ENCODE measurements at regions not wholly inside any gene's neighbourhood (a gene's known extent, or its start where the extent isn't known, plus 50 kb on each side); places are given as distances from the start of the nearest gene placed in this dataset.
"Not testable (repeated sequence)": the region's sequence is repeated elsewhere in the genome, so short reads cannot be mapped to it uniquely, and the experiment has no call there.

DNA sequence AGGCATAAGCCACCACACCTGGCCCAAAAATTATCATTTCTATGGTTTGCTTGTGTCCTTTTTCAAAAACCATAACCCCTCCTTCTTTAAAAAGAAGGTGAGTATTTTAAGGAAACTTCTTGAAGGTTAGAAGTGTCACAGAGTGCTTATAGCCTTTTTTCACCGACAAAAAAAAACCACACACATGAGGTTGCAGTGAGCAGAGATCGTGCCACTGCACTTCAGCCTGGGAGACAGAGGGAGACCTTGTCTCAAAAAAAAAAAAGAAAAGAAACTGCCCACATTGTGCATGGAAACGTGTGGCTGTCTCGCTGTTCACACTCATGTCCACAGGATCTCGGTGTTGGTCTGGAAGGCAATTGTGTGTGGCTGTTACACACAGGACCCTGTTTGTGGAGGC is 157.4 kb upstream of the PFKP start:
- H3K4me1 ChIP-seq (ENCODE audit: control insufficient read depth, insufficient read depth, low read length), result no peaks in the 10 kb centered on the region
- H3K36me3 ChIP-seq (ENCODE audit: control insufficient read depth, insufficient read depth, low read length), result no peaks in the 10 kb centered on the region
- 88 to 92% methylated on average over 5 of the region's 5 CpGs for WGBS, 2 experiments
- H3K27ac ChIP-seq (ENCODE audit: insufficient read depth, low read depth, low read length, poor library complexity, severe bottlenecking), result no peak overlapping the region
- no peaks in the 10 kb centered on the region for H3K27me3 ChIP-seq (ENCODE audit: control insufficient read depth, insufficient read depth, low read length, poor library complexity, severe bottlenecking)
- no peak overlapping the region for H3K4me3 ChIP-seq (ENCODE audit: insufficient read depth, low read depth, low read length)
- no peaks in the 10 kb centered on the region for H3K9me3 ChIP-seq (ENCODE audit: control insufficient read depth, low read length)

DNA sequence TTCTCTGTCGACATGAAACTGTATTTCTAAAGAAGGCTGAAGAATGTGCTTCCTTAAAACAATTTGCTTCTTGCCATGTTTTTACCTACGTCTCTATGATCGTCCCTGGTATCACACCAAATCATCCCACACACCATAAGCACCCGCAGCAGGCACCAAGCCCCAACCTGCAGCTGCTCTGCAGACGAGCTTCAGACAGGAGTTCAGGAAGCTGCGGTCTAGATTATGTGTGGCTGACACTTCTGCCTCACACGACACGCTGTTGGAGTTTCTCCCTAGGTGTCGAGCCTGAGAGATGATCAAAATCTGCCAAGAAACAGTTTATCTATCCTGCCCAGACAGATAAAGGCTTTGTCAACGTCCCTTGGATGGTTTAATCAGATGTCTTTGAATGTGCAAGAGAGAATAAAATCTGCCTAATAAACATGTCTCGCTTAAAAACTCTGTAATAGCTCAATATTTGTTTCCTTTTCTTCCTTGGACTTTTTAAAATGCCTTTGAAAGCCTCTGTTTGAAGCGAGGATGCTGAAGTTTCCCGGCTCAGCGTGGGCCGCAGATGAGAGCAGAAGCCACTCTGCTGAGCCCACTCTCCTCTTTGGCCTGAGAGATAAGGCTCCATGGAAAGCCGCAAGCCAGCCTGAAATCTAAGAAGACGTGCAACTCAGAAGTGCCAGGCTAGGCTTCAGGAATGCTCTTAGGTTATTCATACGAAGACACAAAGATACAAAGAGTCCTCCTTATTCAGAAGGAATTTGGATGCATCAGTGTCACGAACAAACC is 158.3 kb upstream of the PFKP start:
- no peaks in the 10 kb centered on the region for H3K36me3 ChIP-seq (ENCODE audit: control insufficient read depth, insufficient read depth, low read length)
- no peaks in the 10 kb centered on the region for H3K4me1 ChIP-seq (ENCODE audit: control insufficient read depth, insufficient read depth, low read length)
- WGBS, 2 experiments, result 93 to 94% methylated on average over 18 to 19 of the region's 19 CpGs
- H3K4me3 ChIP-seq (ENCODE audit: insufficient read depth, low read depth, low read length), result no peak overlapping the region
- H3K27ac ChIP-seq (ENCODE audit: insufficient read depth, low read depth, low read length, poor library complexity, severe bottlenecking), result no peak overlapping the region
- no peaks in the 10 kb centered on the region for H3K9me3 ChIP-seq (ENCODE audit: control insufficient read depth, low read length)
- no peaks in the 10 kb centered on the region for H3K27me3 ChIP-seq (ENCODE audit: control insufficient read depth, insufficient read depth, low read length, poor library complexity, severe bottlenecking)

DNA sequence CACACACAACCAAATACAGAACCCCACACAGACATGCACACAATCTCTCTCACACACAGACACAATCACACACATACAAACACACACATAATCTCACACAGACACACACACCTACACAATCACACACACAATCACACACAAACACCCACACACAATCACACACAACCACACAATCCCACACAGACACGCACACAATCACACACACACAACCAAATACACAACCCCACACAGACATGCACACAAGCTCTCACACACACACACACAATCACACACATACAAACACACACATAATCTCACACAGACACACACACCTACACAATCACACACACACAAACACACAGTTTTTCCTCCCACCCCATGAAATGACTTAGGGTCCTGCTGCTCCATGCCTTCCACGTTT is 160.4 kb upstream of the PFKP start:
- Histone ChIP-seq H3K9me3 (ENCODE audit: control insufficient read depth, low read length) (no peaks in the 10 kb centered on the region), H3K4me3 (ENCODE audit: insufficient read depth, low read depth, low read length) (no peak overlapping the region), H3K4me1 (ENCODE audit: control insufficient read depth, insufficient read depth, low read length) (no peaks in the 10 kb centered on the region), H3K27ac (ENCODE audit: insufficient read depth, low read depth, low read length, poor library complexity, severe bottlenecking) (no peak overlapping the region), H3K36me3 (ENCODE audit: control insufficient read depth, insufficient read depth, low read length) (no peaks in the 10 kb centered on the region), H3K27me3 (ENCODE audit: control insufficient read depth, insufficient read depth, low read length, poor library complexity, severe bottlenecking) (no peaks in the 10 kb centered on the region)
- 86% methylated on average over 2 of the region's 2 CpGs for WGBS, 2 experiments

DNA sequence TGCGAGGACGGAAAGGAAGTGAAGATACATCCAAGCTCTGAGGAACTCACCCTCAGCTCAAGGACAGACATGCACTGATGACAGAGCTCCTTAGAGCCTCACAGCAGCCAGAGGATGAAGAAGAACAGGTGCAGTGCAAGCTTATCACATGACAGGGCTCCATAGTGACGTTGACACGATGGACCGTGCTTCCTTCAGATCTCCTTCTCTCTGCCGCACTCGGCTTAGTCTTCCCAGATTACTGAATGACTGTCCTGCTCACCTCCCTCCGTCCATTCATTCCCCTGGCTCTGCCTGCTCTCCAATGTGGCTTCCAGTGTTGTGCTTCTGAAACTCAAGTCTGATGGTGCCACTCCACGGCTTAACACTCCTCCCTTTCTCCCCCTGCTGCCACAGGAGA is 161.5 kb upstream of the PFKP start:
- no peaks in the 10 kb centered on the region for H3K36me3 ChIP-seq (ENCODE audit: control insufficient read depth, insufficient read depth, low read length)
- no peaks in the 10 kb centered on the region for H3K27me3 ChIP-seq (ENCODE audit: control insufficient read depth, insufficient read depth, low read length, poor library complexity, severe bottlenecking)
- H3K9me3 ChIP-seq (ENCODE audit: control insufficient read depth, low read length), result no peaks in the 10 kb centered on the region
- 91 to 93% methylated on average over 9 of the region's 9 CpGs for WGBS, 2 experiments
- no peaks in the 10 kb centered on the region for H3K4me1 ChIP-seq (ENCODE audit: control insufficient read depth, insufficient read depth, low read length)
- no peak overlapping the region for H3K4me3 ChIP-seq (ENCODE audit: insufficient read depth, low read depth, low read length)
- no peak overlapping the region for H3K27ac ChIP-seq (ENCODE audit: insufficient read depth, low read depth, low read length, poor library complexity, severe bottlenecking)

GRCh38 chr10:2900530-2900929 is 166.8 kb upstream of the PFKP start:
- WGBS, 2 experiments, result 89 to 90% methylated on average over 6 of the region's 6 CpGs
- no peaks in the 10 kb centered on the region for H3K27me3 ChIP-seq (ENCODE audit: control insufficient read depth, insufficient read depth, low read length, poor library complexity, severe bottlenecking)
- no peak overlapping the region for H3K4me3 ChIP-seq (ENCODE audit: insufficient read depth, low read depth, low read length)
- H3K36me3 ChIP-seq (ENCODE audit: control insufficient read depth, insufficient read depth, low read length), result no peaks in the 10 kb centered on the region
- H3K4me1 ChIP-seq (ENCODE audit: control insufficient read depth, insufficient read depth, low read length), result no peaks in the 10 kb centered on the region
- no peaks in the 10 kb centered on the region for H3K9me3 ChIP-seq (ENCODE audit: control insufficient read depth, low read length)
- H3K27ac ChIP-seq (ENCODE audit: insufficient read depth, low read depth, low read length, poor library complexity, severe bottlenecking), result no peak overlapping the region

GRCh38 chr10:2899246-2899951 is 167.9 kb upstream of the PFKP start:
- Histone ChIP-seq H3K36me3 (ENCODE audit: control insufficient read depth, insufficient read depth, low read length) (no peaks in the 10 kb centered on the region), H3K27me3 (ENCODE audit: control insufficient read depth, insufficient read depth, low read length, poor library complexity, severe bottlenecking) (no peaks in the 10 kb centered on the region), H3K4me3 (ENCODE audit: insufficient read depth, low read depth, low read length) (no peak overlapping the region), H3K27ac (ENCODE audit: insufficient read depth, low read depth, low read length, poor library complexity, severe bottlenecking) (no peak overlapping the region), H3K9me3 (ENCODE audit: control insufficient read depth, low read length) (no peaks in the 10 kb centered on the region), H3K4me1 (ENCODE audit: control insufficient read depth, insufficient read depth, low read length) (no peaks in the 10 kb centered on the region)
- WGBS, 2 experiments, result 93% methylated on average over 19 of the region's 19 CpGs

DNA sequence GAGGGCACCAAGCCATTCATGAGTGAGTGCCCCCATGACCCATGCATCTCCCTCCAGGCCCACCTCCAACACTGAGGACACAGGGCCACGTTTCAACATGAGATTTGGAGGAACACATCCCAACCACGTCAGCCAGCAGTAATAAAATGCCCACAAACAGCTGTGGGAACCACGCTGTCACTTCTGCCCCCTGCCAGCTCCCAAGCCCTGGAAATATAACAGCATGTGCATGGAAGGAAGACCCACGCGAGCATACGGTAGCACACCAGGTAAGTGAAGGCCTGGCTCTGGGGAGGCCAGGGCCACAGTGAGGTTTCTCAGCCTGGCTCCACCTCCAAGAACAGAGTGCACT is 168.9 kb upstream of the PFKP start:
- Histone ChIP-seq H3K36me3 (ENCODE audit: control insufficient read depth, insufficient read depth, low read length) (no peaks in the 10 kb centered on the region), H3K4me1 (ENCODE audit: control insufficient read depth, insufficient read depth, low read length) (no peaks in the 10 kb centered on the region), H3K9me3 (ENCODE audit: control insufficient read depth, low read length) (no peaks in the 10 kb centered on the region), H3K27me3 (ENCODE audit: control insufficient read depth, insufficient read depth, low read length, poor library complexity, severe bottlenecking) (no peaks in the 10 kb centered on the region), H3K4me3 (ENCODE audit: insufficient read depth, low read depth, low read length) (no peak overlapping the region), H3K27ac (ENCODE audit: insufficient read depth, low read depth, low read length, poor library complexity, severe bottlenecking) (no peak overlapping the region)
- WGBS, 2 experiments, result 94 to 96% methylated on average over 6 of the region's 6 CpGs

GRCh38 chr10:2897619-2898508 is 169.5 kb upstream of the PFKP start:
- Histone ChIP-seq H3K36me3 (ENCODE audit: control insufficient read depth, insufficient read depth, low read length) (no peaks in the 10 kb centered on the region), H3K4me1 (ENCODE audit: control insufficient read depth, insufficient read depth, low read length) (no peaks in the 10 kb centered on the region)
- WGBS, 2 experiments, result 83 to 87% methylated on average over 13 of the region's 13 CpGs

DNA sequence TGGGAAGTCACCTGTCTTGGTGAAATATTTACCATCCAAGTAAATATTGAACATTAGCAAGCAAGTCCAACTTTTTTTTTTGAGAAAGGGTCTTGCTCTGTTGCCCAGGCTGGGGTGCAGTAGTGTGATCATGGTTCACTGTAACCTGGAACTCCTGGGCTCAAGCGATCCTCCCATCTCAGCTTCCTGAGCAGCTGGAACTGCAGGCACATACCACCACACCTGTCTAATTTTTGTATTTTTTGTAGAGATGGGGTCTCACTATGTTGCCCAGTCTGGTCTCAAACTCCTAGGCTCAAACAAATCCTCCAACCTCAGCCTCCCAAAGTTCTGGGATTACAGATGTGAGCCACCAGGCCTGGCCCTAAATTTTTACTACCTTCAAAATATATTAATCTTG is 171.0 kb upstream of the PFKP start:
- not testable (repeated sequence) for H3K27me3 ChIP-seq (ENCODE audit: control insufficient read depth, insufficient read depth, low read length, poor library complexity, severe bottlenecking); H3K4me1 ChIP-seq (ENCODE audit: control insufficient read depth, insufficient read depth, low read length); H3K36me3 ChIP-seq (ENCODE audit: control insufficient read depth, insufficient read depth, low read length); H3K4me3 ChIP-seq (ENCODE audit: insufficient read depth, low read depth, low read length); H3K9me3 ChIP-seq (ENCODE audit: control insufficient read depth, low read length); H3K27ac ChIP-seq (ENCODE audit: insufficient read depth, low read depth, low read length, poor library complexity, severe bottlenecking)
- WGBS, 2 experiments, result 100% methylated on average over 1 of the region's 1 CpG; no CpG with 5 or more reads in 1 of the 2 experiments

More at GRCh38 chr10:2897619-2898508, 169.5 kb upstream of the PFKP start:
- Histone ChIP-seq H3K4me3 (ENCODE audit: insufficient read depth, low read depth, low read length) (no peak overlapping the region), H3K27ac (ENCODE audit: insufficient read depth, low read depth, low read length, poor library complexity, severe bottlenecking) (no peak overlapping the region), H3K9me3 (ENCODE audit: control insufficient read depth, low read length) (no peaks in the 10 kb centered on the region), H3K27me3 (ENCODE audit: control insufficient read depth, insufficient read depth, low read length, poor library complexity, severe bottlenecking) (no peaks in the 10 kb centered on the region)

DNA sequence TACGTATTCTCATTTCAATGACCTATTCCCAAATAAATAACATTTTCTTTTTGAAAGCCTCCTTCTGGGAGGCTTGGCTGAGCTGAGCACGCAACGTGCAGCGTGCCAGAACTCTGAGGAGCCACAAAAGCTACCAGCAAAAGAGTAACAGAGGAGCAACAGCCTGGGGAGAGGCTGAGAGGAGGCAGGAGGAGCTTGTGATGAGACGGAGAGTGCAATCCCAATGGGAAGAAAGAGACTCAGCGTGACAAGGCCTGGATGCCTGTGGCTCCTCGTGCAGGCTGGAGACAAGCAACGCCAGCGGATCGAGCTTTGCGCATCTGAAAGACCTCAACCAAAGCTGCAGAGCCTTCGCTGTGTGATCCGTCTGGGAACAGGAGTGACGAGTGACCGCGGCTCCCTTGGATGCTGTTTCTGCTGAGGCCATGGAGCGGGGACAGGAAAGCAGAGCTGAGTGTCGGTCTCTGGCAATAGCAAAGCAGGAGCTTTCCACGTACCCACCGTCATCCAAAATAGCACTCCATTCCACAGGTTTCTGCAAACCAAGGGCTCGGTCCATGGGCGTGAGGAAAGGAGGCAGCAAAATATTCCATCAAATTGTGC is 171.7 kb upstream of the PFKP start:
- no peaks in the 10 kb centered on the region for H3K9me3 ChIP-seq (ENCODE audit: control insufficient read depth, low read length)
- H3K4me1 ChIP-seq (ENCODE audit: control insufficient read depth, insufficient read depth, low read length), result no peaks in the 10 kb centered on the region
- H3K27me3 ChIP-seq (ENCODE audit: control insufficient read depth, insufficient read depth, low read length, poor library complexity, severe bottlenecking), result no peaks in the 10 kb centered on the region
- no peaks in the 10 kb centered on the region for H3K36me3 ChIP-seq (ENCODE audit: control insufficient read depth, insufficient read depth, low read length)
- no peak overlapping the region for H3K27ac ChIP-seq (ENCODE audit: insufficient read depth, low read depth, low read length, poor library complexity, severe bottlenecking)
- 78 to 80% methylated on average over 22 of the region's 22 CpGs for WGBS, 2 experiments
- H3K4me3 ChIP-seq (ENCODE audit: insufficient read depth, low read depth, low read length), result no peak overlapping the region

Measured in ectodermal cell (in vitro differentiated cells).